Fibroblast of lung (primary cell): ENCODE measurements at regions not wholly inside any gene's neighbourhood (a gene's known extent, or its start where the extent isn't known, plus 50 kb on each side); places are given as distances from the start of the nearest gene placed in this dataset.

Source experiments
- DNase-seq, 2 donors: peaks; one replicate each; pipeline versions ENCODE4 v3.0.0 to v3.0.0-alpha.2; 2010; ENCODE audit warnings: low read depth in 2 of 2
- H2AFZ ChIP-seq: 2 replicates; pipeline ENCODE4 v1.5.1; 2012; ENCODE audit warnings: low read length, control low read depth, inconsistent platforms
- H3K27ac ChIP-seq: 2 replicates; pipeline ENCODE4 v1.5.1; 2011; ENCODE audit warnings: low read length, control low read depth; ENCODE audit not compliant: insufficient read depth
- H3K27me3 ChIP-seq: 2 replicates; pipeline ENCODE4 v1.5.1; 2011; ENCODE audit warnings: mild to moderate bottlenecking, low read length; ENCODE audit not compliant: control insufficient read depth, insufficient read depth
- H3K36me3 ChIP-seq: 2 replicates; pipeline ENCODE4 v1.5.1; 2011; ENCODE audit warnings: low read length; ENCODE audit not compliant: control insufficient read depth, insufficient read depth
- H3K4me1 ChIP-seq: 2 replicates; pipeline ENCODE4 v1.5.1; 2011; ENCODE audit warnings: low read length; ENCODE audit not compliant: control insufficient read depth, insufficient read depth; ENCODE audit errors: extremely low read depth
- H3K4me2 ChIP-seq: 2 replicates; pipeline ENCODE4 v1.5.1; 2011; ENCODE audit warnings: low read length, control low read depth; ENCODE audit not compliant: insufficient read depth; ENCODE audit errors: extremely low read depth
- H3K4me3 ChIP-seq, 4 experiments: fragments of 200-600 bp in 1 of 4; sonication (generic) in 1 of 4; replicated peaks in 1 of 4; 2 replicates each; pipeline ENCODE4 v1.5.1; 2011 to 2016; ENCODE audit warnings: low read length in 4 of 4, low read depth in 3 of 4, mild to moderate bottlenecking in 3 of 4, control low read depth in 2 of 4, inconsistent platforms in 1 of 4, mixed read lengths in 1 of 4; ENCODE audit not compliant: insufficient read depth in 1 of 4; ENCODE audit errors: control extremely low read depth in 1 of 4
- H3K79me2 ChIP-seq: 2 replicates; pipeline ENCODE4 v1.5.1; 2012; ENCODE audit warnings: mild to moderate bottlenecking, low read length, inconsistent platforms; ENCODE audit not compliant: control insufficient read depth, insufficient read depth
- H3K9ac ChIP-seq: 2 replicates; pipeline ENCODE4 v1.5.1; 2011; ENCODE audit warnings: mild to moderate bottlenecking, low read length, control low read depth; ENCODE audit not compliant: insufficient read depth
- H3K9me3 ChIP-seq: 2 replicates; pipeline ENCODE4 v1.5.1; 2012; ENCODE audit warnings: low read depth, low read length; ENCODE audit not compliant: control insufficient read depth, insufficient read depth
- H4K20me1 ChIP-seq: 2 replicates; pipeline ENCODE4 v1.5.1; 2011; ENCODE audit warnings: low read length; ENCODE audit not compliant: control insufficient read depth, insufficient read depth; ENCODE audit errors: extremely low read depth
- EZH2 ChIP-seq: IDR thresholded peaks from 2 replicates; pipeline ENCODE4 v1.5.1; 2012; ENCODE audit warnings: low read length, control low read depth, mild to moderate bottlenecking; ENCODE audit errors: missing control alignments
- TF ChIP-seq, protein P1 (sequence below), 2 donors: IDR thresholded peaks in 1 of 2; conservative IDR thresholded peaks in 1 of 2; 1 replicate in 1 of 2; 2 replicates in 1 of 2; pipeline ENCODE4 v1.5.1; 2011 to 2012; ENCODE audit warnings: low read length in 2 of 2, control low read depth in 1 of 2, inconsistent platforms in 1 of 2, low read depth in 1 of 2, mild to moderate bottlenecking in 1 of 2

DNA sequence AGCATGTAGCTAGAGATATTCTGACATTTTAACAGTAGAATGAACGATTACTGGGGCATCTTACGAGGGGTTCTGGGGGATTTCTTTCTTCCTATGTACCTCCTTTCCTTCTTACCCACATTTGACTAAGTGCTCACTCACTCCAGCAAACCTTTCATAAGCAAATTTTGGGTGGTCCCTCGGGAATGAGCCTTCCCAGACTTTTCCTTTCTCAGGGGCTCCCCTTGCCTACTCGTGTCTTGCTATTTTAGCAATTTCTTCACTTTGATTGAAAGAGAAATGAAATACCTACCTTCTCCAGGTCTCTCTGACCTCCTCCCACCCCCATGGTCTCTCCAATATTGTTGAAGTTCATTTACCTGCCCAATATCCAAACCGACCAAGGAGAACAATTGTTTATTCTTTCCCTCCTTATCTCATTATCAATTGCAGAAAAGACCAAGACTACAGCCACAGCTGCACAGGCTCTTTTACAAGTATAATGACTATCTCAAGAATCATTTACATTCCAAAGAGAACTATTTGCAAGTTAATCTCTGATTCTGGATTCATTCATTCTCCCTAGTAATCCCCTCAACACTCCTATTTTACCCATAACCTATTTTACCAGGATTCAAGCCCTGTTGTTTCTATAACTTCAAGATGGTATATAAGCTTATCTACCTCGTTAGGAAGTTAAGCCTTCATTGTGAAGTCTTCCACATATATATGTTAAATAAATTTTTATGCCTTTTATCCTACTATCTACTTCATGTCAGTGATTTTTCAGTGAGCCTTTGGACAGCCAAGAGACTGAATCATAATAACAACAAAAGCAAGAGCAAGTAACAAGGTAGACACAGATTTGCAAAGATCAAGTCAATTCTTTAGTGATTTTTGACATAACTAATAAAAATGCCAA, 480.6 kb downstream of the IPMK start:
- no peaks in the 10 kb centered on the region for H3K4me1 ChIP-seq
- no peaks in the 10 kb centered on the region for H3K79me2 ChIP-seq
- H3K36me3 ChIP-seq, result no peaks in the 10 kb centered on the region
- no peak overlapping the region for H3K9ac ChIP-seq
- H4K20me1 ChIP-seq, result no peaks in the 10 kb centered on the region
- no peak for DNase-seq
- H2AFZ ChIP-seq, result no peak overlapping the region
- TF ChIP-seq, protein P1, sequence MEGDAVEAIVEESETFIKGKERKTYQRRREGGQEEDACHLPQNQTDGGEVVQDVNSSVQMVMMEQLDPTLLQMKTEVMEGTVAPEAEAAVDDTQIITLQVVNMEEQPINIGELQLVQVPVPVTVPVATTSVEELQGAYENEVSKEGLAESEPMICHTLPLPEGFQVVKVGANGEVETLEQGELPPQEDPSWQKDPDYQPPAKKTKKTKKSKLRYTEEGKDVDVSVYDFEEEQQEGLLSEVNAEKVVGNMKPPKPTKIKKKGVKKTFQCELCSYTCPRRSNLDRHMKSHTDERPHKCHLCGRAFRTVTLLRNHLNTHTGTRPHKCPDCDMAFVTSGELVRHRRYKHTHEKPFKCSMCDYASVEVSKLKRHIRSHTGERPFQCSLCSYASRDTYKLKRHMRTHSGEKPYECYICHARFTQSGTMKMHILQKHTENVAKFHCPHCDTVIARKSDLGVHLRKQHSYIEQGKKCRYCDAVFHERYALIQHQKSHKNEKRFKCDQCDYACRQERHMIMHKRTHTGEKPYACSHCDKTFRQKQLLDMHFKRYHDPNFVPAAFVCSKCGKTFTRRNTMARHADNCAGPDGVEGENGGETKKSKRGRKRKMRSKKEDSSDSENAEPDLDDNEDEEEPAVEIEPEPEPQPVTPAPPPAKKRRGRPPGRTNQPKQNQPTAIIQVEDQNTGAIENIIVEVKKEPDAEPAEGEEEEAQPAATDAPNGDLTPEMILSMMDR (conservative IDR thresholded peaks at IDR 0.05 in 1 of 2, IDR thresholded peaks at IDR 0.05 in 1 of 2; ENCODE audit: low read depth in 1 of 2, low read length in 2 of 2), result no peak
- no peak for TF ChIP-seq EZH2
- H3K27me3 ChIP-seq, result no peaks in the 10 kb centered on the region
- no peak overlapping the region for H3K27ac ChIP-seq
- H3K4me3 ChIP-seq, result no peak overlapping the region
- no peak overlapping the region for H3K4me2 ChIP-seq
- H3K9me3 ChIP-seq, result no peaks in the 10 kb centered on the region

DNA sequence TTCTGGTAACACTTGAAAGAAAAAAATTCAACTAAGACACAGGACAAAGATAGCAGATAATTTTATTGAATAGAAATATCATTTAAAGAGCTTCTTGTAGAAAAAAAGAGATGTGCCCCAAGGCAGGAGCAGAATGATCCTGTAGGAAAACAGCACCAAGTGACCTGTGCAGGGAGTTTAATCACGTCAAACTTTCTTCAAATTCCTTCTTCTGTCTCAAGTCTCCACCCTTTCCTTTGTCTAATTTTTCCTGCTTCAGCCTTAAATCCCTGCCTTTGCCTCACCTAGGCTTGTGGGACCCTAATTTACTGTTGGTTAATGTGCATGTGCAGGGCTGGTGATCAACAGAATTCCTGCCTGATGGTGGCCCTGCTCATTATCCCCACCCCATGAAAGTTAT, 481.4 kb downstream of the IPMK start:
- Histone ChIP-seq H3K4me2 (no peak overlapping the region), H3K36me3 (no peaks in the 10 kb centered on the region), H3K27ac (no peak overlapping the region), H3K4me1 (no peaks in the 10 kb centered on the region), H2AFZ (no peak overlapping the region), H3K27me3 (no peaks in the 10 kb centered on the region), H3K4me3 (no peak overlapping the region), H3K79me2 (no peaks in the 10 kb centered on the region), H3K9me3 (no peaks in the 10 kb centered on the region), H4K20me1 (no peaks in the 10 kb centered on the region), H3K9ac (no peak overlapping the region)
- no peak for DNase-seq
- TF ChIP-seq, protein P1 (conservative IDR thresholded peaks at IDR 0.05 in 1 of 2, IDR thresholded peaks at IDR 0.05 in 1 of 2; ENCODE audit: low read depth in 1 of 2, low read length in 2 of 2), result no peak
- no peak for TF ChIP-seq EZH2

DNA sequence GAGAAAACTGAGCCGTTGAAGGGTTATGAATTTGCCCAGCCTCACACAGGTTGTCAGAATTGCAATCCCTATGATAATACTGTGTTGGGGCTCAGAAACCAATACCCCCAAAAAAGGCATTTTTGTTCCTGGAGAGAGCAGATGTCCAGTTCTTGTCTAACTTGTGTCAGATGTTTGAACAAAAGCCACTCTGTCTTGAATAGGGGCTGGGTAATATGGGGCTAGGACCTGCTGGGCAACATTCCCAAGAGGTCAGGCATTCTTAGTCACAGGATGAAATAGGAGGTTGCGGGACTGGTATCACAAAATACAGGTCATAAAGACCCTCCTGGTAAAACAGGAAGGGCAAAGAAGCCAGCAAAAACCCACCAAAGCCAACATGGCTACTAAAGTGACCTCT, 482.1 kb downstream of the IPMK start:
- Histone ChIP-seq H3K9me3 (no peaks in the 10 kb centered on the region), H3K36me3 (no peaks in the 10 kb centered on the region), H3K4me3 (no peak overlapping the region), H2AFZ (no peak overlapping the region), H3K79me2 (no peaks in the 10 kb centered on the region), H4K20me1 (no peaks in the 10 kb centered on the region), H3K27ac (no peak overlapping the region), H3K4me2 (no peak overlapping the region), H3K4me1 (no peaks in the 10 kb centered on the region), H3K27me3 (no peaks in the 10 kb centered on the region), H3K9ac (no peak overlapping the region)
- DNase-seq, result no peak
- TF ChIP-seq, protein P1 (conservative IDR thresholded peaks at IDR 0.05 in 1 of 2, IDR thresholded peaks at IDR 0.05 in 1 of 2; ENCODE audit: low read depth in 1 of 2, low read length in 2 of 2), result no peak
- no peak for TF ChIP-seq EZH2
